Neutrophil (primary cell): ENCODE measurements at regions not wholly inside any gene's neighbourhood (a gene's known extent, or its start where the extent isn't known, plus 50 kb on each side); places are given as distances from the start of the nearest gene placed in this dataset.

Source experiments
- H3K27ac ChIP-seq: fragments of 200-600 bp; sonication (generic); 2 replicates; pipeline ENCODE4 v1.5.1; 2016; ENCODE audit warnings: mild to moderate bottlenecking, moderate library complexity
- H3K27me3 ChIP-seq: fragments of 200-600 bp; sonication (generic); 2 replicates; pipeline ENCODE4 v1.6.0; 2016; ENCODE audit warnings: mild to moderate bottlenecking
- H3K36me3 ChIP-seq: fragments of 200-600 bp; sonication (generic); 2 replicates; pipeline ENCODE4 v1.5.1; 2017
- H3K4me1 ChIP-seq, 2 experiments: fragments of 200-600 bp in 1 of 2; sonication (generic) in 1 of 2; 1 replicate in 1 of 2; 2 replicates in 1 of 2; pipeline versions ENCODE4 v1.5.1 to v1.6.1; 2013 to 2016; ENCODE audit warnings: low read depth in 1 of 2, low read length in 1 of 2, mild to moderate bottlenecking in 1 of 2, moderate library complexity in 1 of 2; ENCODE audit not compliant: control insufficient read depth in 1 of 2, insufficient read depth in 1 of 2
- H3K4me3 ChIP-seq, 2 experiments: fragments of 200-600 bp in 1 of 2; sonication (generic) in 1 of 2; 1 replicate in 1 of 2; 2 replicates in 1 of 2; pipeline ENCODE4 v1.5.1; 2013 to 2016; ENCODE audit warnings: low read depth in 1 of 2, low read length in 1 of 2, mild to moderate bottlenecking in 1 of 2, moderate library complexity in 1 of 2
- H3K9me3 ChIP-seq: fragments of 200-600 bp; sonication (generic); 2 replicates; pipeline ENCODE4 v1.5.1; 2016
- CTCF ChIP-seq: fragments of 200-600 bp; sonication (generic); IDR thresholded peaks from 2 replicates; pipeline ENCODE4 v1.5.1; 2016; ENCODE audit warnings: antibody characterized with exemption

GRCh38 chr3:95134693-95135413 lies 1072.0 kb downstream of the NSUN3 start:
- no peaks in the 10 kb centered on the region for H3K4me1 ChIP-seq
- no peak for TF ChIP-seq CTCF
- no peaks in the 10 kb centered on the region for H3K36me3 ChIP-seq
- no peaks in the 10 kb centered on the region for H3K9me3 ChIP-seq
- H3K4me3 ChIP-seq = no peak overlapping the region
- H3K27me3 ChIP-seq = no peaks in the 10 kb centered on the region
- H3K27ac ChIP-seq = no peak overlapping the region

- no peak for TF ChIP-seq CTCF
- no peak overlapping the region for H3K4me3 ChIP-seq
- H3K36me3 ChIP-seq = no peaks in the 10 kb centered on the region
- no peaks in the 10 kb centered on the region for H3K4me1 ChIP-seq
- H3K9me3 ChIP-seq = no peaks in the 10 kb centered on the region
- H3K27ac ChIP-seq = no peak overlapping the region
- no peaks in the 10 kb centered on the region for H3K27me3 ChIP-seq
These were observed 1085.2 kb downstream of the NSUN3 start for GRCh38 chr3:95148107-95148506.

GRCh38 chr3:95151590-95151989 lies 1088.7 kb downstream of the NSUN3 start:
- no peaks in the 10 kb centered on the region for H3K27me3 ChIP-seq
- no peaks in the 10 kb centered on the region for H3K9me3 ChIP-seq
- no peaks in the 10 kb centered on the region for H3K4me1 ChIP-seq
- H3K4me3 ChIP-seq = no peak overlapping the region
- no peak for TF ChIP-seq CTCF
- no peak overlapping the region for H3K27ac ChIP-seq
- no peaks in the 10 kb centered on the region for H3K36me3 ChIP-seq

GRCh38 chr3:95154766-95155165 lies 1091.9 kb downstream of the NSUN3 start:
- Histone ChIP-seq H3K9me3 (no peaks in the 10 kb centered on the region), H3K4me3 (no peak overlapping the region), H3K27me3 (no peaks in the 10 kb centered on the region), H3K36me3 (no peaks in the 10 kb centered on the region), H3K27ac (no peak overlapping the region), H3K4me1 (no peaks in the 10 kb centered on the region)
- TF ChIP-seq CTCF = no peak

- TF ChIP-seq CTCF = no peak
- no peaks in the 10 kb centered on the region for H3K27me3 ChIP-seq
- no peak overlapping the region for H3K4me3 ChIP-seq
- H3K9me3 ChIP-seq = no peaks in the 10 kb centered on the region
- H3K27ac ChIP-seq = no peak overlapping the region
- no peaks in the 10 kb centered on the region for H3K36me3 ChIP-seq
- no peaks in the 10 kb centered on the region for H3K4me1 ChIP-seq
These were observed 1099.9 kb downstream of the NSUN3 start for GRCh38 chr3:95162794-95163193.
